HS-5 (cell line): ENCODE measurements at regions not wholly inside any gene's neighbourhood (a gene's known extent, or its start where the extent isn't known, plus 50 kb on each side); places are given as distances from the start of the nearest gene placed in this dataset.

ENCODE experiments used
- DNase-seq: peaks from one replicate; pipeline ENCODE4 v3.0.0-alpha.2; 2012; ENCODE audit warnings: low read depth

- no peak for DNase-seq
Measured at GRCh38 chr6:95780037-95780436, 202.7 kb downstream of the MANEA start.

- DNase-seq: peak; percentile 10
Measured at GRCh38 chr6:95784019-95784418, 206.7 kb downstream of the MANEA start.

- DNase-seq: no peak
Measured at GRCh38 chr6:95784869-95785268, 207.5 kb downstream of the MANEA start.

- DNase-seq: no peak
Measured at GRCh38 chr6:95785785-95786184, 208.4 kb downstream of the MANEA start.

GRCh38 chr6:95786802-95787201 lies 209.5 kb downstream of the MANEA start:
- DNase-seq: no peak

GRCh38 chr6:95790787-95791186 lies 213.5 kb downstream of the MANEA start:
- DNase-seq: no peak

- DNase-seq: no peak
Measured at GRCh38 chr6:95794749-95795148, 217.4 kb downstream of the MANEA start.

GRCh38 chr6:95795927-95796326 lies 218.6 kb downstream of the MANEA start:
- DNase-seq: no peak

- no peak for DNase-seq
Measured at GRCh38 chr6:95797054-95797453, 218.7 kb upstream of the FUT9 start.

GRCh38 chr6:95802978-95803377 lies 212.8 kb upstream of the FUT9 start:
- DNase-seq: no peak

- DNase-seq: no peak
Measured at GRCh38 chr6:95803889-95804288, 211.9 kb upstream of the FUT9 start.

- DNase-seq: no peak
Measured at GRCh38 chr6:95804847-95805541, 210.8 kb upstream of the FUT9 start.

- no peak for DNase-seq
Measured at GRCh38 chr6:95805699-95806098, 210.1 kb upstream of the FUT9 start.

GRCh38 chr6:95815389-95816056 lies 200.3 kb upstream of the FUT9 start:
- DNase-seq: no peak

GRCh38 chr6:95819461-95819860 lies 196.3 kb upstream of the FUT9 start:
- no peak for DNase-seq

- no peak for DNase-seq
Measured at GRCh38 chr6:95819939-95820338, 195.8 kb upstream of the FUT9 start.

- DNase-seq: no peak
Measured at GRCh38 chr6:95830859-95831557, 184.8 kb upstream of the FUT9 start.

GRCh38 chr6:95837890-95838289 lies 177.9 kb upstream of the FUT9 start:
- DNase-seq: no peak

- DNase-seq: no peak
Measured at GRCh38 chr6:95841560-95841959, 174.2 kb upstream of the FUT9 start.

GRCh38 chr6:95846652-95847051 lies 169.1 kb upstream of the FUT9 start:
- no peak for DNase-seq

GRCh38 chr6:95847061-95847460 lies 168.7 kb upstream of the FUT9 start:
- no peak for DNase-seq

GRCh38 chr6:95848717-95849116 lies 167.1 kb upstream of the FUT9 start:
- no peak for DNase-seq

- DNase-seq: no peak
Measured at GRCh38 chr6:95856876-95857364, 158.9 kb upstream of the FUT9 start.
